Loucy (cell line): ENCODE measurements at regions not wholly inside any gene's neighbourhood (a gene's known extent, or its start where the extent isn't known, plus 50 kb on each side); places are given as distances from the start of the nearest gene placed in this dataset.

Experiments used
- CTCF ChIP-seq: fragments of 200-600 bp; sonication (generic); conservative IDR thresholded peaks from 2 replicates; pipeline ENCODE4 v1.5.1; 2014; ENCODE audit warnings: mild to moderate bottlenecking, antibody characterized with exemption, low read length
- EZH2phosphoT487 ChIP-seq: fragments of 200-600 bp; IDR thresholded peaks from 2 replicates; pipeline ENCODE4 v1.6.1; 2018; ENCODE audit warnings: antibody characterized with exemption, mild to moderate bottlenecking, moderate library complexity, borderline replicate concordance

GRCh38 chr1:232134365-232134764 is 495.6 kb downstream of the SIPA1L2 start:
- TF ChIP-seq CTCF (no peak), EZH2phosphoT487 (no peak)
